ENCODE measurements at regions not wholly inside any gene's neighbourhood (a gene's known extent, or its start where the extent isn't known, plus 50 kb on each side); places are given as distances from the start of the nearest gene placed in this dataset.
"Not testable (repeated sequence)": the region's sequence is repeated elsewhere in the genome, so short reads cannot be mapped to it uniquely, and the experiment has no call there.

- no peak for DNase-seq
Measured at GRCh38 chr12:87518481-87518880, 510.7 kb downstream of the C12orf50 start.

- no peak for DNase-seq
Measured at GRCh38 chr12:87518036-87518435, 511.2 kb downstream of the C12orf50 start.

- DNase-seq = no peak
Measured at GRCh38 chr12:87513536-87514280, 515.5 kb downstream of the C12orf50 start.

GRCh38 chr12:87511371-87511770 lies 517.8 kb downstream of the C12orf50 start:
- DNase-seq = no peak

GRCh38 chr12:87509237-87509820 lies 519.9 kb downstream of the C12orf50 start:
- no peak for DNase-seq

- no peak for DNase-seq
Measured at GRCh38 chr12:87491598-87491997, 537.6 kb downstream of the C12orf50 start.

- DNase-seq = no peak
Measured at GRCh38 chr12:87491089-87491488, 538.1 kb downstream of the C12orf50 start.

GRCh38 chr12:87469295-87469694 lies 559.9 kb downstream of the C12orf50 start:
- no peak for DNase-seq

GRCh38 chr12:87467936-87468335 lies 561.3 kb downstream of the C12orf50 start:
- DNase-seq = no peak

- no peak for DNase-seq
Measured at GRCh38 chr12:87464565-87464964, 564.6 kb downstream of the C12orf50 start.

- no peak for DNase-seq
Measured at GRCh38 chr12:87444039-87444438, 585.2 kb downstream of the C12orf50 start.

- no peak for DNase-seq
Measured at GRCh38 chr12:87441511-87441910, 587.7 kb downstream of the C12orf50 start.

GRCh38 chr12:87439990-87440827 lies 589.0 kb downstream of the C12orf50 start:
- no peak for DNase-seq

- no peak for DNase-seq
Measured at GRCh38 chr12:87430444-87430843, 598.8 kb downstream of the C12orf50 start.

- no peak for DNase-seq
Measured at GRCh38 chr12:87428701-87429277, 600.4 kb downstream of the C12orf50 start.

- no peak for DNase-seq
Measured at GRCh38 chr12:87427770-87428169, 601.4 kb downstream of the C12orf50 start.

GRCh38 chr12:87425942-87426554 lies 603.2 kb downstream of the C12orf50 start:
- no peak for DNase-seq

- DNase-seq = not testable (repeated sequence)
Measured at GRCh38 chr12:87421233-87421632, 608.0 kb downstream of the C12orf50 start.

- no peak for DNase-seq
Measured at GRCh38 chr12:87413784-87414183, 615.4 kb downstream of the C12orf50 start.

- DNase-seq = no peak
Measured at GRCh38 chr12:87406926-87407325, 622.3 kb downstream of the C12orf50 start.

GRCh38 chr12:87405918-87406317 lies 623.3 kb downstream of the C12orf50 start:
- DNase-seq = no peak

GRCh38 chr12:87394168-87394567 lies 635.0 kb downstream of the C12orf50 start:
- not testable (repeated sequence) for DNase-seq

GRCh38 chr12:87388376-87388775 lies 640.8 kb downstream of the C12orf50 start:
- DNase-seq = no peak
